Naive thymus-derived CD4-positive, alpha-beta T cell (primary cell): ENCODE measurements at regions not wholly inside any gene's neighbourhood (a gene's known extent, or its start where the extent isn't known, plus 50 kb on each side); places are given as distances from the start of the nearest gene placed in this dataset.

ENCODE experiments used
- ATAC-seq: fragments of 150-1000 bp; cut with Tn5 transposase; 2 replicates; pipeline ENCODE4 v1.10.0; 2021; ENCODE audit warnings: mild to moderate bottlenecking, moderate library complexity
- CTCF ChIA-PET: fragments of 350-600 bp; sonication (Branson Sonifier 250); formaldehyde crosslinking; loops from one replicate; lab custom pipeline; 2021; ENCODE audit warnings: antibody characterized with exemption; lab: Charles Lee
- POLR2A ChIA-PET: fragments of 350-600 bp; sonication (Branson Sonifier 250); formaldehyde crosslinking; loops from one replicate; lab custom pipeline; 2021; ENCODE audit warnings: antibody characterized with exemption, inconsistent platforms; lab: Charles Lee
- DNase-seq, 9 donors: peaks; one replicate each; pipeline versions ENCODE4 v3.0.0 to v3.0.0-alpha.2; 2020 to 2022; ENCODE audit warnings: mixed read lengths in 1 of 9
- H3K27ac ChIP-seq: one replicate; pipeline ENCODE4 v1.7.0; 2013; ENCODE audit warnings: mild to moderate bottlenecking, low read depth, low read length, moderate library complexity
- H3K27me3 ChIP-seq, 2 donors: one replicate each; pipeline ENCODE4 v1.7.0; 2013; ENCODE audit warnings: low read length in 2 of 2, mild to moderate bottlenecking in 2 of 2, moderate library complexity in 2 of 2; ENCODE audit not compliant: control insufficient read depth in 2 of 2, insufficient read depth in 2 of 2
- H3K36me3 ChIP-seq, 3 experiments: 1 replicate in 2 of 3; 2 replicates in 1 of 3; pipeline ENCODE4 v1.7.0; 2013; ENCODE audit warnings: low read length in 3 of 3, mild to moderate bottlenecking in 3 of 3, moderate library complexity in 1 of 3; ENCODE audit not compliant: insufficient read depth in 3 of 3, control insufficient read depth in 2 of 3
- H3K4me1 ChIP-seq, 2 donors: one replicate each; pipeline ENCODE4 v1.7.0; 2013; ENCODE audit warnings: low read length in 2 of 2, mild to moderate bottlenecking in 2 of 2, moderate library complexity in 1 of 2; ENCODE audit not compliant: control insufficient read depth in 2 of 2, insufficient read depth in 2 of 2
- H3K4me3 ChIP-seq: 2 replicates; pipeline ENCODE4 v1.7.0; 2013; ENCODE audit warnings: mild to moderate bottlenecking, low read length
- H3K9me3 ChIP-seq, 3 experiments: 1 replicate in 2 of 3; 2 replicates in 1 of 3; pipeline ENCODE4 v1.7.0; 2013; ENCODE audit warnings: low read length in 3 of 3; ENCODE audit not compliant: control insufficient read depth in 2 of 3
- H3K27ac Mint-ChIP-seq, 9 donors: one replicate each; pipeline ENCODE4 v1.8.0; 2020 to 2022; ENCODE audit warnings: mixed read lengths in 9 of 9, mild to moderate bottlenecking in 8 of 9, moderate library complexity in 5 of 9, inconsistent platforms in 2 of 9
- H3K27me3 Mint-ChIP-seq, 5 donors: one replicate each; pipeline ENCODE4 v1.8.0; 2021 to 2022; ENCODE audit warnings: mixed read lengths in 5 of 5, mild to moderate bottlenecking in 1 of 5
- H3K36me3 Mint-ChIP-seq, 5 donors: one replicate each; pipeline ENCODE4 v1.8.0; 2020 to 2022; ENCODE audit warnings: mixed read lengths in 5 of 5, mild to moderate bottlenecking in 3 of 5, inconsistent platforms in 1 of 5
- H3K4me1 Mint-ChIP-seq, 7 donors: one replicate each; pipeline ENCODE4 v1.8.0; 2020 to 2022; ENCODE audit warnings: mixed read lengths in 7 of 7, mild to moderate bottlenecking in 3 of 7, inconsistent platforms in 1 of 7
- H3K4me3 Mint-ChIP-seq, 10 donors: one replicate each; pipeline ENCODE4 v1.8.0; 2020 to 2022; ENCODE audit warnings: mild to moderate bottlenecking in 10 of 10, mixed read lengths in 10 of 10, moderate library complexity in 6 of 10, inconsistent platforms in 2 of 10
- H3K9me3 Mint-ChIP-seq, 11 donors: one replicate each; pipeline ENCODE4 v1.8.0; 2020 to 2022; ENCODE audit warnings: mixed read lengths in 11 of 11, mild to moderate bottlenecking in 4 of 11, inconsistent platforms in 1 of 11, moderate library complexity in 1 of 11
- intact Hi-C, 2 donors: fragments of 100-400 bp; cut with micrococcal nuclease; formaldehyde crosslinking; loops; one replicate each; pipeline ENCODE4 v1.15.1; 2023

GRCh38 chr1:206417774-206418614, 52.3 kb upstream of the IKBKE start:
- DNase-seq (no peak), ATAC-seq (no peak)
- POLR2A ChIA-PET: no interaction called here
- Mint-ChIP-seq H3K4me3 (no peak overlapping the region), H3K4me1 (peaks cover 0 to 9% (median 0%) of the 10 kb centered on the region in 7 donors), H3K27ac (no peak overlapping the region), H3K27me3 (no peaks in the 10 kb centered on the region), H3K36me3 (peaks cover 0 to 29% (median 20%) of the 10 kb centered on the region in 5 donors), H3K9me3 (no peaks in the 10 kb centered on the region)
- Histone ChIP-seq H3K36me3 (no peaks in the 10 kb centered on the region), H3K4me3 (no peak overlapping the region), H3K27me3 (no peaks in the 10 kb centered on the region), H3K9me3 (no peaks in the 10 kb centered on the region), H3K4me1 (no peaks in the 10 kb centered on the region), H3K27ac (no peak overlapping the region)
- CTCF ChIA-PET: interaction anchor here (0.7 kb wide), 1 partner anchor 16 kb away, joined by 8 read pairs; no protein-coding TSS in a partner anchor
- intact Hi-C loops: loop anchor here in 1 of 2 donors (10.0 kb wide), 1 partner anchor 363 kb away; the partner anchor contains the start of gene RHEX

- Histone ChIP-seq H3K9me3 (no peaks in the 10 kb centered on the region), H3K27ac (no peak overlapping the region), H3K27me3 (no peaks in the 10 kb centered on the region), H3K4me1 (no peaks in the 10 kb centered on the region), H3K36me3 (no peaks in the 10 kb centered on the region), H3K4me3 (no peak overlapping the region)
- DNase-seq (no peak), ATAC-seq (no peak)
- Mint-ChIP-seq H3K4me3 (no peak overlapping the region), H3K4me1 (peaks cover 0 to 9% (median 0%) of the 10 kb centered on the region in 7 donors), H3K27me3 (no peaks in the 10 kb centered on the region), H3K9me3 (no peaks in the 10 kb centered on the region), H3K27ac (no peak overlapping the region), H3K36me3 (peaks cover 0 to 36% (median 20%) of the 10 kb centered on the region in 5 donors)
- intact Hi-C loops: loop anchor here in 1 of 2 donors (10.0 kb wide), 1 partner anchor 364 kb away; the partner anchor contains the start of gene RHEX
- ChIA-PET POLR2A (no interaction called here), CTCF (interaction anchor here (0.6 kb wide), 1 partner anchor 71 kb away, joined by 3 read pairs; no protein-coding TSS in a partner anchor)
Measured at GRCh38 chr1:206419250-206419649, 51.0 kb upstream of the IKBKE start.

GRCh38 chr1:206419783-206420182, 50.5 kb upstream of the IKBKE start:
- peaks cover 0 to 36% (median 20%) of the 10 kb centered on the region in 5 donors for H3K36me3 Mint-ChIP-seq
- H3K27me3 ChIP-seq: no peaks in the 10 kb centered on the region
- DNase-seq: no peak
- no peak overlapping the region for H3K4me3 Mint-ChIP-seq
- H3K4me3 ChIP-seq: no peak overlapping the region
- CTCF ChIA-PET: interaction anchor here (0.6 kb wide), 1 partner anchor 70 kb away, joined by 3 read pairs; no protein-coding TSS in a partner anchor
- ATAC-seq: no peak
- no peaks in the 10 kb centered on the region for H3K9me3 ChIP-seq
- peaks cover 0 to 9% (median 0%) of the 10 kb centered on the region in 7 donors for H3K4me1 Mint-ChIP-seq
- H3K27me3 Mint-ChIP-seq: no peaks in the 10 kb centered on the region
- no peak overlapping the region for H3K27ac ChIP-seq
- H3K36me3 ChIP-seq: no peaks in the 10 kb centered on the region
- no peaks in the 10 kb centered on the region for H3K9me3 Mint-ChIP-seq
- no peaks in the 10 kb centered on the region for H3K4me1 ChIP-seq
- H3K27ac Mint-ChIP-seq: no peak overlapping the region
- intact Hi-C loops: loop anchor here in 1 of 2 donors (10.0 kb wide), 1 partner anchor 365 kb away; the partner anchor contains the start of gene RHEX
- POLR2A ChIA-PET: no interaction called here

- Mint-ChIP-seq H3K4me3 (no peak overlapping the region), H3K36me3 (peaks cover 0 to 30% (median 20%) of the 10 kb centered on the region in 5 donors), H3K27ac (no peak overlapping the region), H3K27me3 (no peaks in the 10 kb centered on the region), H3K4me1 (peaks cover 0 to 9% (median 0%) of the 10 kb centered on the region in 7 donors), H3K9me3 (no peaks in the 10 kb centered on the region)
- intact Hi-C loops: no loop called here
- CTCF ChIA-PET: no interaction called here
- H3K27ac ChIP-seq: no peak overlapping the region
- no peaks in the 10 kb centered on the region for H3K4me1 ChIP-seq
- no peak overlapping the region for H3K4me3 ChIP-seq
- ATAC-seq (no peak), DNase-seq (no peak)
- H3K27me3 ChIP-seq: no peaks in the 10 kb centered on the region
- POLR2A ChIA-PET: no interaction called here
- no peaks in the 10 kb centered on the region for H3K36me3 ChIP-seq
- H3K9me3 ChIP-seq: no peaks in the 10 kb centered on the region
Measured at GRCh38 chr1:206420471-206420870, 49.8 kb upstream of the IKBKE start.
